Superior temporal gyrus (tissue), 1 donor: ENCODE measurements at regions not wholly inside any gene's neighbourhood (a gene's known extent, or its start where the extent isn't known, plus 50 kb on each side); places are given as distances from the start of the nearest gene placed in this dataset.

ENCODE experiments used
- DNase-seq: peaks from one replicate; pipeline ENCODE4 v3.0.0-alpha.2; 2016; ENCODE audit errors: extremely low spot score

DNA sequence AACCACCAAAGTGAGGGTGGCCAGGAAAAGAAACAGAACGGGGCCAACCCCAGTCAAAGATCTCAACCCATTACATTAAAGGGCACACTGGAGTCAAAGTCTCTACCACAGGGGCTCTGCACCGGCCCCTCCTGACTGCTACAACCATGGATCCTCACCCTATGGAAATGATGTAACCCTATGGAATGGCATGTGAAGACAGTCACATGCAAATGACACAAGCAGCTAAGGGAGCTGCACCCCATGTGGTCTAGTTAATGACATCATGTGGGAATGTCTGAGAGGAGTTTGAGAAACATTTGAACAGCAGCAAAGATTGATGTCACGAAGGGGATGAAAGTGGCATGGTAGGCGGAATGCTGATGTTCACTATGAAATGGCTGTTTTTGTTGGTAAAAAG lies 298.2 kb upstream of the SLCO3A1 start:
- no peak for DNase-seq

DNA sequence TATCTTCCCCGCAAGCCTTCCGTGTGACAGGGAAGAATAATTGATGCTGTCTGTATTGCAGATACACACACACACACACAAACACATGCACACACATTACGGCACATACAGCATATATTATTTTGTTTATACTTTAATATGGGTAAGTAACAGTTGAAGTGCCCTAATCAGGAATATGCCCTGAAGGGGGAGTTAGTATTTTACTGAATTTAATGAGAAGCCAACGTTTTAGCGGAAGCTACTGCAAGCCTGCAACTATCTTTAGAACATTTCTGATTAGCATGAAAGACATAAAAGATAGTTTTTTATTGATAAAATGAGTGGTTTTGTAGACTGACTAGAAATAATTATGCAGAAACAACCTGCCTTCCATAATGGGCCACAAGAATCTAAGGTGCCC lies 296.6 kb upstream of the SLCO3A1 start:
- no peak for DNase-seq

DNA sequence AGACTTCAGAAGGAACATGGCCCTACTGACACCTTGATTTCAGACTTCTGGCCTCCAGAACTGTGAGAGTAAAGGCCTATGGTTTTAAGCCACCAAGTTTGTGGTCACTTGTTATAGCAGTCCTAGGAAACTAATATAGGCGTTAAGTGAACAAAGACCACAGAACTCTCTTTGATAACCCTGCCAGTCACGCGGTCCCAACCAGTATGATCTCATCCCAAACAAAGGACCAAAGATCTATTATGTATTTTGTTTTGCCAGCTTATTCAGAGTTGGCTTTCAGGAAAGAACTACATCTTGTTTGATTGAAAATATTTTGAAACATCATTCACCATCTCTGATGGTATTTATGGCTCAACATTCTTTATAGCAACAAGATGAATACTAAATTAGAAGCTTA lies 294.4 kb upstream of the SLCO3A1 start:
- DNase-seq, result peak; percentile 97

DNA sequence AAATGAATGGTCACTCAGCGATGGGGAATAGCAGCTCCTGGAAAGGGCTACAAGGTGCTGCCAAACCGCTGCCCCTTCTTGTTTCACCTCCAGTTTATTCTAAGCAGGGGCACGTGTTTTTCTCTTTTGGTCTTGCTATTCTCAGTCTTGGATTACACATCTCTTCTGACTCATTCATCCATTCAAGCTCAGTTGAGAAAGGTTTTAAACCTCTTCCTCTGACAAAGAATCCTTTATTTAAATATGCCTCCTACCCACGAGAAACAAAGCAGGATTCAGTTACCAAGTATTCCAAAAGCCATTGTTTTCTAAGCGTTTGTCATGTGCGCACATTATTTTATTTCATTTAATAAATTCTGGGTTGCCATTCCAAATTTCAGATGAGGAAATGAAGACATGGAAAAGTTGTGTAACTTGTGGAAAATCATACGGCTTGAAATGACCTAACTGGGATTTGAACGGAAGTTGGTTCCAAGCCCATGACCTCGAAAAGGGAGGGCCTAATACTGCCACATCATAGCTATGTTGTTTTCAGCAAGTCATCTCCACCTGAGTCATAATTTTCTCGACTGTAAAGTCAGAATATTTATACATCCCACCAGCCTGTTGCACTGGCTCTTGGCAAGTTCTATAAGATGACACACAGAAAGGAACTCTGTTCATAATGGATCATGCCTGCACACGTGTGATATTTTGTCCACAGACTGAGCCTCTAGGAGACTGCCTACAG lies 292.0 kb upstream of the SLCO3A1 start:
- DNase-seq, result peak; percentile 91

DNA sequence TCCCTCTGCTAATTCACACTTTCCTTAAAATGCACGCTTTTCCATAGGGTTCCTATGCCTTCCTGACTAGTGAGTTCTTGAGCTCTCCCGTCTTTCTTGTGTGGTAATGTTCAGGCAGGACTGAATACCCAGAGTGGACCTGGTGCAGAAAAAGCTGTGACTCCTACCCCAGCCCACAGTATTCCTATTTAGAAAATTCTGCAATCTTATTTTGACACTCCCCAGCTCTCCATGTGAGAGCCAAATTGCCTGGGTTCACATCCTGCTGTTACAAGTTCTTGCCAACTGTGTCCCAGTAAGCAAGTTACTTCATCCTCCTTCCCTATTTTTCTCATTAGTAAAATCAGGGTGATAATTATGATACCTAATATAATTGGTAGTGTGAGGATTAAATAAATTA lies 290.8 kb upstream of the SLCO3A1 start:
- DNase-seq, result no peak

DNA sequence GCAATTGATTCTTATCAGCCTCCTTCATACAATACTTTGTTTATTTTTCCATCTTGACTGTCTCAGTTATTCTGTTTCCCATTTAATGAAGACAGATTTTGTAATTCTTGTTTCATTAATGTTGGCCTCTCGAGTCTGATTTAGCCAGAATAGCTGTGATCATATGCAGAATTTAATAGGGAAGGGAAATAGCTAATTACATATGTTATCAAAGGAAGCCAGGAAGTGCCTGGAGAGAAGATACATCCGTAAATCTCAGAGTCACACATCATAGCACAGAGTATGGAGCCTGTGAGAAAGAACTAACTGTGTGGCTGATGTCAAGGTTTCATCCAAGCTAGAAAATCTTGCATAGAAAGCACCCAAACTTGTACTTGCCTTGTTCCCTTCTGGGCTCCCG lies 288.9 kb upstream of the SLCO3A1 start:
- no peak for DNase-seq

DNA sequence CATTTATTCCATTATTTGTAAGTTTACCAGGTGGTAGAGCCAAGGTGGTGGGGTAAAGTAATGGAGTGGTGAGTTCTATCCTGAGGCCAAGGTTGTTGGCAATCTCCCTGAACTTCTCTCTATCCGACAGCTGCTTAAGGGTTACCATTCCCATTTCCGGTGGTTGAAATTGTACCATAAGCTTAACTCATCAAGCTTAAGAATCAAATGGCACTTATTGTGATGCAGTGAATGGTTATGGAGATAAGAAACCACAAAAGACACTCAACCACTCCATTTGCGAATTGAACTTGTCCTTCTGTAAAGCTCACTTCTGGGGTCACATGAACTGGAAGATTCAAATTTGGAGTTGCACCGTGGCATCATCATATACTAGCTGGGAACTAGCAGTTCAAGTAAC lies 287.4 kb upstream of the SLCO3A1 start:
- DNase-seq, result no peak

DNA sequence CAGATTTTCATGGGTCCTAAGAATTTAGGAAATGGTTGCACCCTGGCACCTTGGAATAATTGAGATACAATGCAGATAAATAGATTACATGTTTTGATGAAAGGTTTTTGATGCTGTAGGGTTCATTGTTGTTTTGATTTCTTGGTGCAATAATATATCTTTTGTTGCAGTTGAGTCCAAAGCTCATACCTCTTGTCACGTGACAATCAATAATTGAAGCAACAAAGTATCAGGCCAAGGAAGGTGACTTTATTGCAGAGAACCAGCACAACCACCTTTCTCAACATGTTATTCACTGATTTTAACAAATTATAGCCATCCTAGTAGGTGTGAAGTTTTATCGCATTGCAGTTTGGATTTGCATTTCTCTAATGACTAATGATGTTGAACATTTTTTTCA lies 285.5 kb upstream of the SLCO3A1 start:
- DNase-seq, result no peak

DNA sequence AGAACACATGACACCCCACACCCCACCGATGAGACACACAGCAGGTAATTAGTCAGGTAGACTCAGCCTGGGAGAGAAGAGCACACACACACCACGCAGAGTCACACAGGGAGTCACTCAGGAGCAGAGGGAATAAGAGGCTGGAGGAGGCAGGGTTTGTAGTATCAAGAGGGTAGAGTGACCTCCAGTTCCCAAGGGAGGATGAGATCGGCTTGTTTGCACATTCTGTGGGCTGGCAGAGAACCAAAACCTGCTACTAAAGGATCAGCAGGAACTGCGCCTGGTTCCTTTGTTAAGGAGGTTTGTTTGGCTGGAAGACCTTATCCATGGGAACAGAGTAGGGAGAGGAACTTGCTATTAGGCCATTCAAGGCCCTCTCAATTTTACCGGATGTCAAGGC lies 281.4 kb upstream of the SLCO3A1 start:
- no peak for DNase-seq

DNA sequence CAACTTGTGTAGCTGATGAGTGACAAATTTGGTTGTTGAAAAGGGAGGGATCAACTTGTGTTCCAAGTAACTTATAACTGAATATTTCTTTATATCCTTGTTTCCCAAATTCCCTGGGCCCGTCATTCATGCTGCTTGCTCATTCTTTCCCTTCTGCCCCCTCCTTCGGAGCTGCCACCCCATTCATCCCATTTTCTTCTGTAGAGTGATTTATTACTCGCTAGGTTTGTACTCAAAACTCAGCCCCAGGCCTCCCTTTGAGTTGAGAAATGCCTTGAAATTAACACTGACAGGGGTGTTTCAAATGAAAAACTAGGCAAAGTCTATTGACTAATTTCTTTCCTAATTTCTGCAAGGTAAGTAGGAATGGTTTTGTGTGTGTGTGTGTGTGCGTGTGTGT lies 277.4 kb upstream of the SLCO3A1 start:
- no peak for DNase-seq

DNA sequence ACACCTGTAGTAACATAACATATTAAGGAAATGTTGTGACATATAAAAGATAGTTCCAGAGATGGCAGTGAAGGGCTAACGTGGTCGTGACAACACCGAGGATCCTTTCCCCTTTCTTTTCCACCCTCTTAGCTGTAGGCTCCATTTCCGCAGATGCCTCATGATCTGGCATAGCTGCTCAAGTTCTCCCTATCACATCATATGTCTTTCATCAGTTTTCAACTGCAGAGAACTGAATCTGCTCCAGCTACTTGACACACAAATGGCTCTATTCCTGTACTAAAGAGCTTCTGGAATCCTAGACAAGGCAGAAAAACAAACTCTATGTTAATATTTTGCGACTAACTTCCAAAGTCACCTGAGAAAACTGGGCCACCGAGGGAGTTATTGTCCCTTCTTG lies 275.0 kb upstream of the SLCO3A1 start:
- no peak for DNase-seq

DNA sequence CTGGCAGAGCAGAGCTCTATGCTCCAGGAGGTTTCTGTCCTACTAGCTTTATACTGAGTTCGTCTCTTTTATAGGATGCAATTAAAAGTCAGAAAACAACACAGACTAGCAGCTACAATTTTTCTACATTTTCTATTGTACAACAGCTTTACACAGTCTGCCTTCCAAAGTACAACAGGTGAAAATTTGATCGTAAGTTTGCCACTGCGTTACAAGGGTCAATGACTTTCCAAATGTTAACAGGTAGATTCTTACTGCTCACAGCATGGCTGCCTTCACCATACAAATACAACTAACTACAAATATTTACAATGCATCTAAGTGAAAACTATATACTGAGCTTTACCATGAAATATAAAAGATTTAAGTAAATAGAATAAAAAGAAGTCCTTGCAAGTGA lies 268.6 kb upstream of the SLCO3A1 start:
- DNase-seq, result no peak

DNA sequence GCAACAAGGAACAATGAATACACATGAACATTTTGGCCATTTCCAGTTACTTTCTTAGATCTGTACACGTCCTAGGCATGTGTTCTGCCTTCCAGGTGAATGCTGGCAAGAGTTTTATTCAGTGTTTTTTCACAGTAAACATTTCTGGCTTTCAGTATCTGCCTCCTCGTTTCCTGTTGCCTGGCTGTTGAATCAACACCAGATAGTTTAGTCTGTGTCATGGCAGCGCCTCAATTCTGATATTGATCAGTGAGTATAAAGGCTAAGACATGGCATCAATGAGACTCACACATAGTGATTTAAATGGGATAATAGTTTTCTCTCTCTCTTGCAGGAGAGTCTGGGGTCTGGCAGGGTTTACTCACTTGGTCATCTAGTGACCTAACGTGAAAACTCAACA lies 266.9 kb upstream of the SLCO3A1 start:
- DNase-seq, result no peak

DNA sequence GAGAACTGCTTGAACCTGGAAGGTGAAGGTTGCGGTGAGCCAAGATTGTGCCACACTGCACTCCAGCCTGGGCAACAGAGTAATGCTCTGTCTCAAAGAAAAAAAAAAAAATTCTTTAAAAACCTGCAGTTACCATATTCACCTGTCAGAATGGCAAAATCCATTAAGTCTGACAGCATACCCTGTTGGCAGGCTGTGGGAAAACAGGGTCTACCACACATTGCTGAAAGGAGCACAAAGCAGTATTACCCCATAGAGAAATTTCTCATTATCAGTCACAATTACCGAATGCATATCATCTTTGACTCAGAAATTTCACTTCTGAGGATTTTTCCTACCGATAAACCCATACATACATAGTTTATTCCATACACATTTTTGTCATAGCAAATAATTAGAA lies 264.1 kb upstream of the SLCO3A1 start:
- no peak for DNase-seq

DNA sequence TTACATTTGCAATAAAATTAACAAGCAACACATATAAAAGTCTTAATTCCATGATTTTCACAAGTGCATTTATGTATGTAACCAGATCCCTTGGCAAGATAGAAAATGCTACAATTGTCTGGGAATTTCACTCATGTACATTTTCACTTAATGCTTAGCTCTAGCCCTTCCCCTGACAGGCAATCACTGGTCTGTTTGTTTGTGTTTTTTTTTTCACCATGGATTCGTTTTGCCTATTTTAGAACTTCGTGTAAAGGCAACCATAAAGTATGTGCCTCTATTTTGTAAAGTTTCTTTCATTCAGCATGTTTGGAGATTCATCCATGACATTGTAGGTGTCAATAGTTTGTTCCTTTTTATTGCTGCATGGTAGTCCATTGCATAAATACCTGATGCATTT lies 260.9 kb upstream of the SLCO3A1 start:
- DNase-seq, result no peak

DNA sequence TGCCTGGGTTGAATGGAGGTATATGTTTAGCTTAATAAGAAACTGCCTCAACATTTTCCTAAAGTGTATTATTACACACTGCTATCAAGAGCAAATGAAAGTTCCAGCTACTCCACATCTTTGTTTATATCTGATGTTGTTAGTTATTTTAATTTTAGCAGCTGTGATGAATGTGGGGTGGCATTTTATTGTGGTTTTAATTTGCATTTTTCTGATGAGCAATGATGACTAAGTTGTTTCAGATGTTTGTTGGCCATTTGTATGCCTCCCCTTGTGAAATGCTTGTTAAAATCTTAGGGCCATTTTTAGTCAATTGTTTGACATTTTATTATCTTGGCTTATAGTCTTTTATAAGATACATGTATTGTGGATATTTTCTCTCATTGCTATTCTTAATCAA lies 260.4 kb upstream of the SLCO3A1 start:
- DNase-seq, result no peak

DNA sequence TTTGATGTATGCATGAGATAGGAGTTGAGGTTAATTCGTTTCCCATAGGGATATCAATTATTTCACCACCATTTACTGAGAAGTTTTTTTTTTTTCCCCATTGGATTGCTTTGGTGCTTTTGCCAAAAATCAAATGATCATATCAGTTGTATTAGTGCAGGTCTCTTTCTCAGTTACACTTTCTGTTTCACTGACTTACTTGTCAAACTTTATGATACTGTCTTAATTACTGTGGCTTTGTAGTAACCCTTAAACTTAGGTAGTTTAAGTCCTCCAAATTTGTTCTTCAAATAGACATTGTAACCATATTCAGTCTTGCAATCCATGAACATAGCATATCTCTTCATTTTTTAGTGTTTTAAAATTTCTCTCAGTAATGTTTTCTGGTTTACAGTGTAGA lies 259.9 kb upstream of the SLCO3A1 start:
- DNase-seq, result no peak

DNA sequence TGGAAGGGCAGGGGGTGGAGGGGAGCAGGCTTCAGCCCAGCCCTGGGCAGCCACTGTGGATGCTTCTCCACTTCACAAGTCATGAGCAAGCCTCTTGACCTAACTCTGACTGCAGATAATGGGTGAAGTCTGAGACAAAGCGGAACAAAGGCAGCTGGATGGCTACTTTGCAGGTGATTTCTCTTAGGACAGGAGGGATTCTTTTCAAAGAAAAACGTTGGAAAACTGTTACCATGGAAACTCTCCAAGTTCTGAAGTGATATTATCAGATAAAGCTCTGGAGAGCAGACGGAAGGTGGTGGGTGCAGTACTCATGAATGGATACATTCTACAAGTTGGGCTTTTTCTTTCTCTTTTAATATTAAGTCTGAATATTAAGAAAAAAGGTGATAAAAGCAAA lies 254.2 kb upstream of the SLCO3A1 start:
- DNase-seq, result no peak

DNA sequence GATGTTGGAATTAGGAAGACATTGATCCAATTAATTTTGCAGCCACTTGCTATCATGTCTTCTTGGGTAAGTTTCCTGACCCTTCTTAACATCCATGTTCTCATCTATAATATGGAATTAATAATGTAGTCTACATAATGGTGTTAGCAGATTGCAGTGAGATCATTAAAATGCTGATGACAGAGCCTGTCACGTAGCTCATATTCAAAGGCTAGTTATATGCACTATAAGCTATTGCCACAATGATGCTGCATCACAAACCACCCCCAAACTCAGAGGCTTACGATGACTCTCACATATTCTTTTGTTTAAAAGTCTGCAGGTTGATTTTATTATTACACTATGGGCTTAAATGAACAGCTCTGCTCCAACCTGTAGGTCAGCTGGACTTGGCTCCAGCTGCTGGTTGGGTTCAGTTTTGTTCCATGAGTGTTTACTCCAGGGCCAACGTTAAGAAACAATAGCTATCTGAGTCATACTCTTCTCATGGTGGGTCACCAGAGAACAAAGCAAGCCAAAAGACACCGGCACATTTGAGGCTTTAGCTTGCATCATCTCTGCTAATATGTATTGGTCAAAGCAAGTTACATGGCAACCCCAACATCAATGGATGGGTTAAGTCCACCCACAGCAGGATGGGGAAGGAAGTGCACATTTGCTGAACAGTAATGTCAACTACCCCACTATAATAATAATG lies 250.0 kb upstream of the SLCO3A1 start:
- DNase-seq, result no peak

DNA sequence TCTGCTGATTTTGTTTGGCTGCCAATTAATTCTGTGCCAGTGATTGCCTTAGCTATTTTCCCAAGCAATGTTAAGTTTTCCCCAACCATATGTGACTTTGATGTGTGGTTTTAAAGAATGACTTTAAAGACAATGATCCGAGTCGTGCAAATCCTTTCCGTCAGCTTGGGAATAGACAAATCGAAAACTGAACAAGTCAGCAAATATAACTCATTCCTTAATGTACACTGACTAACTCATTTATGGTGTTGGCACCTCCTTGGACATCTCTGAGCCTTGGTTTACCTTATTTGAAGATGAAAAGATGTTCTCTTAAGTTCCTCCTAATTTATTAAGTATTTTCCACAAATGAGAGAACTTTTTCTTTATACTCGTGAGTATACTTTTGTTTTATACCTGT lies 249.4 kb upstream of the SLCO3A1 start:
- no peak for DNase-seq

DNA sequence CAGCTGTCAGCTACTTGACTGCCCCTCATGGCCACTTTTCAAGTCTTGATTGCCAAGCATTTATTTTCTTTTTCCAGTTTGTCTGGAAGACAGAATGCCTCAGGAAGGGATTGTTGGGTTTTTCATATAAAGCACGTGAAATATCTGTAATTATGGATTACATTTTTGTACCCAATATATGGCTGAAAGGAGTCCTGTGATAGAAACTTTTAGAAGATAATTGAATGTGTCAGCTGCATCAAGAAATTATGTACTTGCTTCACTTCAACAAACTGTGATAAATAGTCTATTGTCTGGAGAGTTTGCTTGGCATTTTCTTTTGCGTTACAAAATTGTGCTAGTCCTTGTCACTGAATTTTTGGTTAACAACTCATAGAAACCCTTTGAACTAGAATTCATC lies 247.9 kb upstream of the SLCO3A1 start:
- no peak for DNase-seq

DNA sequence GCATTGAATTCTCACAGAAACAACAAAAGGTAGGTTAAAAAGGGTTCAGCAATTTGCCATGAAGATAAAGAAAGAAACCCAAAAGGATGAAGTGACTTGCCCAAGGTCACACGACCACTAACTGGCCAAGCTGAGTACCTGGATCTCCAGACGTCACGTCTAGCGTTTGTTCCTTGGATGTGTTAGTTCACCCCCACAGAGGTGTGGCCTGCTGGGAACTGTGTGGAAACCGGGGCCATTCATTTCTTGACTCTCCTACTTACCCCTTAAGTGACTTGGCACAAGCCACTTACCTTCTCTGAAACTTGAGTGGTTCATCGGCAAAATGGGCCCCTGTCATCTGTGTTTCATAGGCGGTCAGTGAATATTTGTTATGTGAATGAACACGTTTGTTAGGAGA lies 244.3 kb upstream of the SLCO3A1 start:
- DNase-seq, result no peak

DNA sequence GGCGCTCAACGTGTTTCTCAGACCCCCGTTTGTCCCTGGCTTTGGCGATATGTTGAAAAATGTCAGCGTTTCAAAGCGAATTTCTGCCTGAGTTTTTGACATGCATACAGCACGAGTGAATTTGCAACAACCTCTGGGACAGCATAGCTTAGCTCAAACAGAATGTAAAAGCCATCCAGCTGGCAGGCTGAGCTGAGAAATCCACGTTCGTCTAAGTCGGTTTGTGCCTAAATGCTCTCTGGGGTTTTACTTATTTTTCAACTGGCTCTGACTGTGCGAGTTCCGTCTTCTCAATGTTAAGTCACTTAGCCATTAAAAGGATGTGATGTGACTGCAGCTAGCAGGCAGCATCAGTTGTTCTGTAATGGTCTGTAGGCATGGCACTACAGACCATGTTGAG lies 243.5 kb upstream of the SLCO3A1 start:
- DNase-seq, result no peak
